Thoracic aorta (tissue), 2 donors: ENCODE measurements at regions not wholly inside any gene's neighbourhood (a gene's known extent, or its start where the extent isn't known, plus 50 kb on each side); places are given as distances from the start of the nearest gene placed in this dataset.

Experiments used
- ATAC-seq: fragments of 150-250 bp; one replicate; pipeline ENCODE4 v1.8.0; 2017; ENCODE audit warnings: low read depth; ENCODE audit not compliant: insufficient number of reproducible peaks, low FRiP score
- DNase-seq: peaks from one replicate; pipeline ENCODE4 v3.0.0-alpha.2; 2020; ENCODE audit warnings: low spot score
- H3K27ac ChIP-seq, 2 donors: fragments of 200-600 bp; sonication (generic); 1 replicate in 1 of 2; 2 replicates in 1 of 2; pipeline ENCODE4 v1.5.1; 2016; ENCODE audit warnings: mild to moderate bottlenecking in 2 of 2, moderate library complexity in 2 of 2
- H3K27me3 ChIP-seq: fragments of 200-600 bp; sonication (generic); replicated peaks from 2 replicates; pipeline ENCODE4 v1.6.0; 2016; ENCODE audit warnings: mild to moderate bottlenecking; ENCODE audit not compliant: insufficient read depth
- H3K36me3 ChIP-seq: fragments of 200-600 bp; sonication (generic); one replicate; pipeline ENCODE4 v1.5.1; 2016
- H3K4me1 ChIP-seq, 2 donors: fragments of 200-600 bp; sonication (generic); 1 replicate in 1 of 2; 2 replicates in 1 of 2; pipeline versions ENCODE4 v1.5.1 to v1.6.0; 2016; ENCODE audit warnings: low read depth in 2 of 2, mild to moderate bottlenecking in 1 of 2; ENCODE audit not compliant: control insufficient read depth in 1 of 2
- H3K4me3 ChIP-seq: fragments of 200-600 bp; sonication (generic); 2 replicates; pipeline ENCODE4 v1.5.1; 2016; ENCODE audit warnings: mild to moderate bottlenecking
- H3K9me3 ChIP-seq: fragments of 200-600 bp; sonication (generic); 2 replicates; pipeline ENCODE4 v1.5.1; 2016
- CTCF ChIP-seq: fragments of 200-600 bp; sonication (generic); IDR thresholded peaks from one replicate; pipeline ENCODE4 v1.5.1; 2019; ENCODE audit warnings: antibody characterized with exemption

- DNase-seq (no peak), ATAC-seq (no peak)
- no peaks in the 10 kb centered on the region for H3K27me3 ChIP-seq
- no peaks in the 10 kb centered on the region for H3K9me3 ChIP-seq
- no peak for TF ChIP-seq CTCF
- no peaks in the 10 kb centered on the region for H3K36me3 ChIP-seq
- H3K4me3 ChIP-seq, result no peak overlapping the region
- H3K4me1 ChIP-seq, result no peaks in the 10 kb centered on the region
- no peak overlapping the region for H3K27ac ChIP-seq
These were observed 61.1 kb upstream of the C1GALT1C1 start for GRCh38 chrX:120690941-120691340.

GRCh38 chrX:120690344-120690743, 60.5 kb upstream of the C1GALT1C1 start:
- Histone ChIP-seq H3K27me3 (no peaks in the 10 kb centered on the region), H3K27ac (no peak overlapping the region), H3K4me3 (no peak overlapping the region), H3K4me1 (no peaks in the 10 kb centered on the region), H3K36me3 (no peaks in the 10 kb centered on the region), H3K9me3 (no peaks in the 10 kb centered on the region)
- ATAC-seq, result no peak
- DNase-seq, result no peak
- TF ChIP-seq CTCF, result no peak

GRCh38 chrX:120680090-120680489, 50.2 kb upstream of the C1GALT1C1 start:
- Histone ChIP-seq H3K27me3 (no peaks in the 10 kb centered on the region), H3K27ac (no peak overlapping the region), H3K36me3 (no peaks in the 10 kb centered on the region), H3K4me1 (no peaks in the 10 kb centered on the region), H3K9me3 (no peaks in the 10 kb centered on the region), H3K4me3 (no peak overlapping the region)
- TF ChIP-seq CTCF, result no peak
- ATAC-seq (no peak), DNase-seq (no peak)
